Sigmoid colon (tissue), 4 donors: ENCODE measurements at regions not wholly inside any gene's neighbourhood (a gene's known extent, or its start where the extent isn't known, plus 50 kb on each side); places are given as distances from the start of the nearest gene placed in this dataset.
"Not testable (repeated sequence)": the region's sequence is repeated elsewhere in the genome, so short reads cannot be mapped to it uniquely, and the experiment has no call there.

Source experiments
- CTCF ChIP-seq, 4 experiments: fragments of 450-650 bp in 3 of 4; fragments of 200-600 bp in 1 of 4; IDR thresholded peaks; one replicate each; pipeline ENCODE4 v1.5.1; 2016 to 2019; ENCODE audit warnings: antibody characterized with exemption in 4 of 4, mild to moderate bottlenecking in 3 of 4, moderate library complexity in 2 of 4
- POLR2AphosphoS5 ChIP-seq, 4 donors: sonication (generic); formaldehyde crosslinking; IDR thresholded peaks; one replicate each; pipeline ENCODE4 v1.6.1; 2017; ENCODE audit warnings: antibody characterized with exemption in 4 of 4

GRCh38 chrX:142265549-142265948, 60.5 kb upstream of the MAGEC2 start:
- not testable (repeated sequence) for TF ChIP-seq POLR2AphosphoS5, CTCF (IDR thresholded peaks at IDR 0.05)
